Activated CD8-positive, alpha-beta T cell treated with anti-CD3 and anti-CD28 coated beads for 36 hours (primary cell): ENCODE measurements at regions not wholly inside any gene's neighbourhood (a gene's known extent, or its start where the extent isn't known, plus 50 kb on each side); places are given as distances from the start of the nearest gene placed in this dataset.

Source experiments
- ATAC-seq: fragments of 200-7000 bp; cut with Tn5 transposase; one replicate; pipeline ENCODE4 v1.10.0; 2021; ENCODE audit warnings: mild to moderate bottlenecking, moderate library complexity
- CTCF ChIA-PET: fragments of 350-600 bp; sonication (Branson Sonifier 250); formaldehyde crosslinking; loops from one replicate; lab custom pipeline; 2021; ENCODE audit warnings: antibody characterized with exemption; lab: Charles Lee
- POLR2A ChIA-PET: fragments of 350-600 bp; sonication (Branson Sonifier 250); formaldehyde crosslinking; loops from one replicate; lab custom pipeline; 2021; ENCODE audit warnings: antibody characterized with exemption; lab: Charles Lee
- DNase-seq: peaks from one replicate; pipeline ENCODE4 v3.0.0-alpha.2; 2020
- H3K27ac Mint-ChIP-seq: one replicate; pipeline ENCODE4 v1.8.0; 2021; ENCODE audit warnings: mild to moderate bottlenecking, mixed read lengths
- H3K27me3 Mint-ChIP-seq: one replicate; pipeline ENCODE4 v1.8.0; 2021; ENCODE audit warnings: mixed read lengths
- H3K36me3 Mint-ChIP-seq: one replicate; pipeline ENCODE4 v1.8.0; 2021; ENCODE audit warnings: low read depth, mixed read lengths
- H3K4me1 Mint-ChIP-seq: one replicate; pipeline ENCODE4 v1.8.0; 2021; ENCODE audit warnings: low read depth, mixed read lengths
- H3K4me3 Mint-ChIP-seq: one replicate; pipeline ENCODE4 v1.8.0; 2021; ENCODE audit warnings: mild to moderate bottlenecking, moderate library complexity, mixed read lengths
- H3K9me3 Mint-ChIP-seq: one replicate; pipeline ENCODE4 v1.8.0; 2021; ENCODE audit warnings: mixed read lengths
- intact Hi-C: fragments of 100-400 bp; cut with micrococcal nuclease; formaldehyde crosslinking; loops from one replicate; pipeline ENCODE4 v1.10.0; 2022
- TF ChIP-seq, protein P1 (sequence below): fragments of 200-600 bp; IDR thresholded peaks from one replicate; pipeline ENCODE4 v1.8.0; 2022; ENCODE audit warnings: antibody characterized with exemption, mild to moderate bottlenecking

DNA sequence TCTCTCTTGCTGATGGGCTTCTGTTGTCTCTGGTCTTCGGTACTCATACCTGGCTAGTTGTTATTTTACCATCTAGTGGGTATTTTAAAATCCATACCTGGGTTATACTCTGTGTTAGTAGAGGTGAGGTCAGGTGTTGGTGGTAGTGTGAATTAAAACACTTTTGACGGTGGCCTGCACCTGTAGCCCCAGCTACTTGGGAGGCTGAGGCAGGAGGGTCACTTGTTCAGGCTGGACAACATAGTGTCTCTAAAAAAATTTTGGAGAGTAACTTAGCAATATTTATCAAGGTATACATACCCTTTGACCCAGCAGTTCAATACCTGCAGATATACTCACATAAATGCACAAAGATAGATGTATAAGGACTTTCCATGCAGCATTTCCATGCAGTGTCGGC, 55.4 kb downstream of the GSX1 start:
- Mint-ChIP-seq H3K4me1 (no peaks in the 10 kb centered on the region), H3K27me3 (peaks cover 21% of the 10 kb centered on the region), H3K9me3 (no peaks in the 10 kb centered on the region), H3K36me3 (no peaks in the 10 kb centered on the region), H3K4me3 (no peak overlapping the region), H3K27ac (no peak overlapping the region)
- ATAC-seq (no peak), DNase-seq (no peak)
- TF ChIP-seq, protein P1, sequence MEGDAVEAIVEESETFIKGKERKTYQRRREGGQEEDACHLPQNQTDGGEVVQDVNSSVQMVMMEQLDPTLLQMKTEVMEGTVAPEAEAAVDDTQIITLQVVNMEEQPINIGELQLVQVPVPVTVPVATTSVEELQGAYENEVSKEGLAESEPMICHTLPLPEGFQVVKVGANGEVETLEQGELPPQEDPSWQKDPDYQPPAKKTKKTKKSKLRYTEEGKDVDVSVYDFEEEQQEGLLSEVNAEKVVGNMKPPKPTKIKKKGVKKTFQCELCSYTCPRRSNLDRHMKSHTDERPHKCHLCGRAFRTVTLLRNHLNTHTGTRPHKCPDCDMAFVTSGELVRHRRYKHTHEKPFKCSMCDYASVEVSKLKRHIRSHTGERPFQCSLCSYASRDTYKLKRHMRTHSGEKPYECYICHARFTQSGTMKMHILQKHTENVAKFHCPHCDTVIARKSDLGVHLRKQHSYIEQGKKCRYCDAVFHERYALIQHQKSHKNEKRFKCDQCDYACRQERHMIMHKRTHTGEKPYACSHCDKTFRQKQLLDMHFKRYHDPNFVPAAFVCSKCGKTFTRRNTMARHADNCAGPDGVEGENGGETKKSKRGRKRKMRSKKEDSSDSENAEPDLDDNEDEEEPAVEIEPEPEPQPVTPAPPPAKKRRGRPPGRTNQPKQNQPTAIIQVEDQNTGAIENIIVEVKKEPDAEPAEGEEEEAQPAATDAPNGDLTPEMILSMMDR = no peak
- POLR2A ChIA-PET = no interaction called here
- intact Hi-C loops = no loop called here
- CTCF ChIA-PET = no interaction called here

- H3K4me1 Mint-ChIP-seq = no peaks in the 10 kb centered on the region
- no peak overlapping the region for H3K4me3 Mint-ChIP-seq
- DNase-seq (no peak), ATAC-seq (no peak)
- H3K9me3 Mint-ChIP-seq = no peaks in the 10 kb centered on the region
- H3K36me3 Mint-ChIP-seq = no peaks in the 10 kb centered on the region
- POLR2A ChIA-PET = no interaction called here
- CTCF ChIA-PET = interaction anchor here (1.1 kb wide), 1 partner anchor 102 kb away, joined by 3 read pairs; no protein-coding TSS in a partner anchor
- intact Hi-C loops = no loop called here
- TF ChIP-seq, protein P1 = no peak
- peaks cover 28% of the 10 kb centered on the region for H3K27me3 Mint-ChIP-seq
- H3K27ac Mint-ChIP-seq = no peak overlapping the region
Observed at GRCh38 chr13:27851096-27851850, 59.0 kb downstream of the GSX1 start.

- CTCF ChIA-PET = interaction anchor here (1.1 kb wide), 1 partner anchor 101 kb away, joined by 3 read pairs; no protein-coding TSS in a partner anchor
- intact Hi-C loops = no loop called here
- H3K27ac Mint-ChIP-seq = no peak overlapping the region
- TF ChIP-seq, protein P1 = no peak
- no peak overlapping the region for H3K4me3 Mint-ChIP-seq
- peaks cover 28% of the 10 kb centered on the region for H3K27me3 Mint-ChIP-seq
- DNase-seq = no peak
- POLR2A ChIA-PET = no interaction called here
- no peaks in the 10 kb centered on the region for H3K36me3 Mint-ChIP-seq
- no peaks in the 10 kb centered on the region for H3K4me1 Mint-ChIP-seq
- no peaks in the 10 kb centered on the region for H3K9me3 Mint-ChIP-seq
- no peak for ATAC-seq
Observed at GRCh38 chr13:27852491-27852890, 60.2 kb downstream of the GSX1 start.

- TF ChIP-seq, protein P1 = no peak
- ATAC-seq (no peak), DNase-seq (no peak)
- H3K4me1 Mint-ChIP-seq = no peaks in the 10 kb centered on the region
- peaks cover 27% of the 10 kb centered on the region for H3K27me3 Mint-ChIP-seq
- no peaks in the 10 kb centered on the region for H3K36me3 Mint-ChIP-seq
- H3K27ac Mint-ChIP-seq = no peak overlapping the region
- CTCF ChIA-PET = no interaction called here
- intact Hi-C loops = no loop called here
- POLR2A ChIA-PET = no interaction called here
- no peaks in the 10 kb centered on the region for H3K9me3 Mint-ChIP-seq
- H3K4me3 Mint-ChIP-seq = no peak overlapping the region
Observed at GRCh38 chr13:27853335-27853734, 61.1 kb downstream of the GSX1 start.

- intact Hi-C loops = no loop called here
- no peaks in the 10 kb centered on the region for H3K4me1 Mint-ChIP-seq
- no peak overlapping the region for H3K27ac Mint-ChIP-seq
- TF ChIP-seq, protein P1 = no peak
- ChIA-PET POLR2A (no interaction called here), CTCF (no interaction called here)
- ATAC-seq = no peak
- peaks cover 27% of the 10 kb centered on the region for H3K27me3 Mint-ChIP-seq
- H3K36me3 Mint-ChIP-seq = no peaks in the 10 kb centered on the region
- DNase-seq = no peak
- H3K9me3 Mint-ChIP-seq = no peaks in the 10 kb centered on the region
- no peak overlapping the region for H3K4me3 Mint-ChIP-seq
Observed at GRCh38 chr13:27853861-27854260, 61.6 kb downstream of the GSX1 start.
